HG02981 (cell line): ENCODE measurements at regions not wholly inside any gene's neighbourhood (a gene's known extent, or its start where the extent isn't known, plus 50 kb on each side); places are given as distances from the start of the nearest gene placed in this dataset.

Experiments
- ATAC-seq: cut with Tn5 transposase; IDR thresholded peaks from one replicate; pipeline ENCODE4 v1.9.1; 2021; ENCODE audit warnings: mild to moderate bottlenecking, moderate library complexity; ENCODE audit not compliant: unreplicated experiment

DNA sequence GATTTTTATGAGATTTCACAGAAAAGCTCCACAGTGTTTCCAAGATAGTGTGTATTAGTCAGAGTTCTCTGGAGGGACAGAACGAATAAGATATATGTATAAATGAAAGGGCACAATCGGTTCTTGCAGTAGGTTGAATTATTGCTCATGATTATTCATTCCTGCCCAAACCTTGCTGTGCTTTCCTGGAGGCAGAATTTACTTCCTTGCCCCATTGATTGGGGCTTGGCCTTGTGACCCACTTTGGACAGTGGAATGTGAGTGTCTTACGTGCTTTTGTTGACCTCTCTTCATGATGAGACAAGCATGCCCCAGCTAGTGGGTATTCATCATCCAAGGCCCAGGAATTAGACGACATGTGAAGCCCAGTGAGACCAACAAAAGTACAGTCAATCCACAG, 53.0 kb upstream of the ABCB5 start:
- no peak for ATAC-seq
